ENCODE measurements at regions not wholly inside any gene's neighbourhood (a gene's known extent, or its start where the extent isn't known, plus 50 kb on each side); places are given as distances from the start of the nearest gene placed in this dataset.

- Histone ChIP-seq H3K4me3 (ENCODE audit: extremely low read depth in 1 of 4, insufficient read depth in 2 of 4, low read depth in 3 of 4, low read length in 4 of 4) (no peak overlapping the region), H3K79me2 (ENCODE audit: control insufficient read depth in 1 of 2, insufficient read depth in 2 of 2, low read length in 2 of 2) (no peaks in the 10 kb centered on the region), H3K4me1 (replicated peaks in 1 of 4; ENCODE audit: control insufficient read depth in 3 of 4, insufficient read depth in 4 of 4, low read length in 3 of 4) (peaks cover 2 to 4% (median 3%) of the 10 kb centered on the region in 4 experiments; a peak in 4 of 7 replicates), H3K4ac (replicated peaks; ENCODE audit: insufficient read length, low read depth, low read length) (no peak overlapping the region), H3K36me3 (ENCODE audit: control insufficient read depth in 2 of 4, insufficient read depth in 4 of 4, low read length in 3 of 4) (no peaks in the 10 kb centered on the region), H2BK15ac (ENCODE audit: low read length) (no peak overlapping the region), H4K20me1 (replicated peaks in 1 of 2; ENCODE audit: control insufficient read depth in 1 of 2, insufficient read depth in 2 of 2, low read length in 2 of 2) (peaks cover 0 to 6% of the 10 kb centered on the region in 2 experiments), H2AK5ac (ENCODE audit: low read depth, low read length) (no peak overlapping the region), H3K9me3 (ENCODE audit: insufficient read depth in 2 of 2, low read depth in 1 of 2, low read length in 1 of 2) (no peaks in the 10 kb centered on the region), H3K18ac (ENCODE audit: extremely low read depth, low read length) (no peak overlapping the region), H3K23me2 (ENCODE audit: low read depth, low read length) (peaks cover 8% of the 10 kb centered on the region; the same call in 1 of the 2 replicates), H3K27ac (ENCODE audit: low read depth, low read length) (no peak overlapping the region), H3K27me3 (replicated peaks in 1 of 4; ENCODE audit: control insufficient read depth in 3 of 4, extremely low read depth in 1 of 4, insufficient read depth in 3 of 4, low read length in 3 of 4) (peaks cover 3 to 49% (median 34%) of the 10 kb centered on the region in 4 experiments), H3K79me1 (ENCODE audit: low read depth, low read length) (no peaks in the 10 kb centered on the region), H2BK20ac (ENCODE audit: low read length) (no peak overlapping the region), H4K8ac (ENCODE audit: extremely low read depth, insufficient read depth, low read length) (no peak overlapping the region), H2BK12ac (ENCODE audit: low read depth, low read length) (no peak overlapping the region), H4K5ac (ENCODE audit: insufficient read length, low read depth, low read length) (no peak overlapping the region), H3K4me2 (ENCODE audit: insufficient read depth in 1 of 2, low read depth in 2 of 2, low read length in 2 of 2) (no peak overlapping the region), H3K23ac (ENCODE audit: insufficient read length) (no peak overlapping the region), H3K14ac (ENCODE audit: insufficient read length) (no peak overlapping the region), H2AFZ (ENCODE audit: low read length) (no peak overlapping the region), H2BK5ac (ENCODE audit: low read depth, low read length) (no peak overlapping the region), H3K9ac (replicated peaks in 1 of 4; ENCODE audit: extremely low read depth in 1 of 4, low read depth in 3 of 4, low read length in 3 of 4) (no peak overlapping the region), H4K91ac (replicated peaks; ENCODE audit: insufficient read length, low read length) (no peak overlapping the region), H2BK120ac (replicated peaks; ENCODE audit: low read depth, low read length) (no peak overlapping the region), H3K56ac (replicated peaks; ENCODE audit: insufficient read length, low read depth, low read length) (no peak overlapping the region)
- TF ChIP-seq KDM5A (IDR thresholded peaks at IDR 0.05; ENCODE audit: low read length), result no peak
- no peak for TF ChIP-seq SIN3A (conservative IDR thresholded peaks at IDR 0.05 in 1 of 2, IDR thresholded peaks at IDR 0.05 in 1 of 2; ENCODE audit: low read depth in 1 of 2, low read length in 2 of 2)
- no peak for TF ChIP-seq RNF2 (IDR thresholded peaks at IDR 0.05; ENCODE audit: borderline replicate concordance, low read depth, low read length, missing control alignments, poor library complexity, severe bottlenecking)
- TF ChIP-seq EZH2 (IDR thresholded peaks at IDR 0.05; ENCODE audit: low read depth, low read length, severe bottlenecking), result no peak
- no peak for TF ChIP-seq NRF1 (IDR thresholded peaks at IDR 0.05; ENCODE audit: low read depth, low read length)
- no peak for TF ChIP-seq ZNF274 (IDR thresholded peaks at IDR 0.05; ENCODE audit: borderline replicate concordance, extremely low read depth, low read length)
- TF ChIP-seq JUND (IDR thresholded peaks at IDR 0.05; ENCODE audit: low read length), result no peak
- no peak for TF ChIP-seq TBP (IDR thresholded peaks at IDR 0.05; ENCODE audit: low read depth, low read length)
- TF ChIP-seq JUN (IDR thresholded peaks at IDR 0.05; ENCODE audit: low read depth, low read length), result no peak
- FAIRE-seq (no peak), DNase-seq (ENCODE audit: low read depth in 1 of 2, low spot score in 2 of 2) (no peak)
- POLR2A ChIA-PET (ENCODE audit: partially characterized antibody), result no interaction called here
- WGBS, 2 experiments (ENCODE audit: extremely low coverage in 1 of 2, insufficient coverage in 1 of 2, insufficient read length in 1 of 2, insufficient replicate concordance in 2 of 2, low coverage in 1 of 2, low lambda C conversion rate in 2 of 2, missing lambda C conversion rate in 1 of 2), result 94% methylated on average over 1 of the region's 1 CpG; no CpG with 5 or more reads in 1 of the 2 experiments
- CTCF ChIA-PET (ENCODE audit: partially characterized antibody), result interaction anchor here (0.7 to 3.7 kb wide), 8 partner anchors 10 to 147 kb away, joined by 3 to 20 read pairs (median 5); partner anchors contain the start of gene NOG
Observed at GRCh38 chr17:56675876-56676660, 82.6 kb downstream of the NOG start.
